Kidney (tissue), 13 donors: ENCODE measurements at regions not wholly inside any gene's neighbourhood (a gene's known extent, or its start where the extent isn't known, plus 50 kb on each side); places are given as distances from the start of the nearest gene placed in this dataset.

Experiments
- DNase-seq, 5 donors: peaks; one replicate each; pipeline ENCODE4 v3.0.0-alpha.2; 2013 to 2020
- FAIRE-seq: peaks from 2 replicates; lab custom pipeline; 2012; peaks lifted over from hg19 to GRCh38; lab: Jason Lieb, UNC
- H3K27ac ChIP-seq, 2 donors: one replicate each; pipeline ENCODE4 v1.7.0; 2013; ENCODE audit warnings: low read depth in 2 of 2, low read length in 2 of 2, inconsistent platforms in 1 of 2
- H3K27me3 ChIP-seq: one replicate; pipeline ENCODE4 v1.7.1; 2013; ENCODE audit warnings: low read length, inconsistent platforms; ENCODE audit not compliant: control insufficient read depth, insufficient read depth
- H3K36me3 ChIP-seq, 3 donors: one replicate each; pipeline versions ENCODE4 v1.7.0 to v1.7.1; 2013; ENCODE audit warnings: low read length in 3 of 3, control low read depth in 1 of 3, inconsistent platforms in 1 of 3; ENCODE audit not compliant: insufficient read depth in 3 of 3, control insufficient read depth in 2 of 3
- H3K4me1 ChIP-seq, 3 donors: one replicate each; pipeline versions ENCODE4 v1.7.0 to v1.7.1; 2013; ENCODE audit warnings: low read length in 3 of 3, inconsistent platforms in 1 of 3, low read depth in 1 of 3; ENCODE audit not compliant: control insufficient read depth in 2 of 3, insufficient read depth in 2 of 3
- H3K4me3 ChIP-seq, 3 donors: one replicate each; pipeline versions ENCODE4 v1.7.0 to v1.8.1; 2013; ENCODE audit warnings: low read length in 3 of 3, control low read depth in 1 of 3, inconsistent platforms in 1 of 3
- H3K9ac ChIP-seq, 3 donors: one replicate each; pipeline versions ENCODE4 v1.7.0 to v1.7.1; 2013; ENCODE audit warnings: low read length in 3 of 3, control low read depth in 1 of 3, inconsistent platforms in 1 of 3
- H3K9me3 ChIP-seq, 3 donors: one replicate each; pipeline versions ENCODE4 v1.7.0 to v1.7.1; 2013; ENCODE audit warnings: low read length in 3 of 3, control low read depth in 1 of 3, inconsistent platforms in 1 of 3; ENCODE audit not compliant: control insufficient read depth in 2 of 3, insufficient read depth in 1 of 3
- CTCF ChIP-seq: IDR thresholded peaks from 3 replicates; pipeline ENCODE4 v1.5.1; 2012; ENCODE audit warnings: mild to moderate bottlenecking, moderate library complexity, borderline replicate concordance; ENCODE audit not compliant: insufficient read depth; ENCODE audit errors: extremely low read depth
- intact Hi-C: fragments of 100-400 bp; cut with DNase I; formaldehyde crosslinking; loops from one replicate; pipeline ENCODE4 v1.11.1; 2022
- donor health status: control.
- donor health status: control.
- donor health status: control.
- donor health status: control.
- donor health status: control.
- donor health status: DM: yes; HTN: yes; CAD: no.
- donor health status: Normal renal cell carcinoma (clear cell type).

- Histone ChIP-seq H3K36me3 (no peaks in the 10 kb centered on the region), H3K9ac (no peak overlapping the region), H3K4me3 (no peak overlapping the region), H3K27me3 (no peaks in the 10 kb centered on the region), H3K27ac (no peak overlapping the region), H3K9me3 (no peaks in the 10 kb centered on the region), H3K4me1 (no peaks in the 10 kb centered on the region)
- no peak for DNase-seq
- TF ChIP-seq CTCF: no peak
- intact Hi-C loops: no loop called here
- FAIRE-seq: no peak
These were observed 135.3 kb downstream of the RPLP1 start for GRCh38 chr15:69587723-69588426.

GRCh38 chr15:69590201-69590710 is 137.6 kb downstream of the RPLP1 start:
- no peak for FAIRE-seq

GRCh38 chr15:69590932-69591524 is 138.4 kb downstream of the RPLP1 start:
- Histone ChIP-seq H3K9ac (no peak overlapping the region), H3K27ac (no peak overlapping the region), H3K4me1 (peaks cover 5 to 13% (median 12%) of the 10 kb centered on the region in 3 donors), H3K36me3 (no peaks in the 10 kb centered on the region), H3K27me3 (no peaks in the 10 kb centered on the region), H3K4me3 (no peak overlapping the region), H3K9me3 (no peaks in the 10 kb centered on the region)
- FAIRE-seq (no peak), DNase-seq (no peak)
- no peak for TF ChIP-seq CTCF
- intact Hi-C loops: no loop called here

More at GRCh38 chr15:69590201-69590710, 137.6 kb downstream of the RPLP1 start:
- H3K4me1 ChIP-seq: peaks cover 4 to 9% (median 5%) of the 10 kb centered on the region in 3 donors
- no peaks in the 10 kb centered on the region for H3K36me3 ChIP-seq
- no peaks in the 10 kb centered on the region for H3K9me3 ChIP-seq
- no peaks in the 10 kb centered on the region for H3K27me3 ChIP-seq
- H3K4me3 ChIP-seq: no peak overlapping the region
- TF ChIP-seq CTCF: no peak
- intact Hi-C loops: no loop called here
- no peak for DNase-seq
- H3K27ac ChIP-seq: no peak overlapping the region
- H3K9ac ChIP-seq: no peak overlapping the region
